ENCODE measurements at regions not wholly inside any gene's neighbourhood (a gene's known extent, or its start where the extent isn't known, plus 50 kb on each side); places are given as distances from the start of the nearest gene placed in this dataset.
"Not testable (repeated sequence)": the region's sequence is repeated elsewhere in the genome, so short reads cannot be mapped to it uniquely, and the experiment has no call there.

DNA sequence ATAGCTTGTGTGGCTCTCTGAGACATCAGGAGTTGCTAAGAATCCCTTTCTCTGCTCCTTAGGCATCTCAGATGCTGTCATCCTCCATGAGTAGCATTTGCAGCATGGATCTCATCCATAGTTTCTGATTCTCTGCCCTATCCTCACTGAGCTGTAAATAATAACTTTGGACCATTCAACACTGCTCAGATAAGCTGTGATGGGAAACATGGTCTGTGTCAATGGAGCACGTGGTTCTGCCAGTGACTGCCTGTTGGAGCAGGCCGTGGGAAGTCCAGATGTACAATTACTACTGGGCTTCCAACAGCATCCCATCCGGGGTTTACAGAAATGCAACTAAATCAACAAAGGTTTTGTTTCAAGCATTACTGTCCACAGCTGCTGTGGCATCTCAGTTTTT, 160.1 kb downstream of the OR4C45 start:
- Histone ChIP-seq H3K4me3 (ENCODE audit: low read depth, low read length) (no peak overlapping the region), H3K9me3 (ENCODE audit: severe bottlenecking) (no peaks in the 10 kb centered on the region), H3K27ac (no peak overlapping the region), H3K27me3 (ENCODE audit: insufficient read depth, low read depth, severe bottlenecking) (no peaks in the 10 kb centered on the region), H3K36me3 (no peaks in the 10 kb centered on the region)
- TF ChIP-seq, protein P1, sequence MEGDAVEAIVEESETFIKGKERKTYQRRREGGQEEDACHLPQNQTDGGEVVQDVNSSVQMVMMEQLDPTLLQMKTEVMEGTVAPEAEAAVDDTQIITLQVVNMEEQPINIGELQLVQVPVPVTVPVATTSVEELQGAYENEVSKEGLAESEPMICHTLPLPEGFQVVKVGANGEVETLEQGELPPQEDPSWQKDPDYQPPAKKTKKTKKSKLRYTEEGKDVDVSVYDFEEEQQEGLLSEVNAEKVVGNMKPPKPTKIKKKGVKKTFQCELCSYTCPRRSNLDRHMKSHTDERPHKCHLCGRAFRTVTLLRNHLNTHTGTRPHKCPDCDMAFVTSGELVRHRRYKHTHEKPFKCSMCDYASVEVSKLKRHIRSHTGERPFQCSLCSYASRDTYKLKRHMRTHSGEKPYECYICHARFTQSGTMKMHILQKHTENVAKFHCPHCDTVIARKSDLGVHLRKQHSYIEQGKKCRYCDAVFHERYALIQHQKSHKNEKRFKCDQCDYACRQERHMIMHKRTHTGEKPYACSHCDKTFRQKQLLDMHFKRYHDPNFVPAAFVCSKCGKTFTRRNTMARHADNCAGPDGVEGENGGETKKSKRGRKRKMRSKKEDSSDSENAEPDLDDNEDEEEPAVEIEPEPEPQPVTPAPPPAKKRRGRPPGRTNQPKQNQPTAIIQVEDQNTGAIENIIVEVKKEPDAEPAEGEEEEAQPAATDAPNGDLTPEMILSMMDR (IDR thresholded peaks at IDR 0.05; ENCODE audit: low read depth, low read length) = no peak
- no peak for DNase-seq

GRCh38 chr11:50214376-50214775, 181.7 kb downstream of the OR4C45 start:
- TF ChIP-seq, protein P1 (IDR thresholded peaks at IDR 0.05; ENCODE audit: low read depth, low read length) = no peak
- H3K4me3 ChIP-seq (ENCODE audit: low read depth, low read length) = no peak overlapping the region
- H3K27ac ChIP-seq = no peak overlapping the region

DNA sequence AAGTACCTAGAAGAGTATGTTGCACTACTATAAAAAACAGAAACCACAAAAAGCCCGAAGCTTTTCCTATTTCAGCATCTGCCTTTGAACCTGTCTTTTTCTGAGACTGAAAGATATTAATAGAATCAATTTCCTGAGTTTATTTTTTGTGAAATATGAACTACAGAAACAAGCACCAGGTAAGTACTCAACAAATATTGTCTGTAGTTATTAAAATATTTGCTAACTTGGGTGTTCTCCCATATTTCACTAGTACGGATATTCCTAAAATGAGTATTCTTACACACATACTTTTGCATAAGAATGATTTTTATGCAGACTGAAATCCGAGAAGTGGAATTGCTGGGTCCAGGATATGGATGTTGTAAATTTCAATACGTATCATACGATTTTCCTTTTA, 188.0 kb downstream of the OR4C45 start:
- TF ChIP-seq, protein P1 (IDR thresholded peaks at IDR 0.05; ENCODE audit: low read depth, low read length) = no peak
- no peaks in the 10 kb centered on the region for H3K36me3 ChIP-seq
- no peak for DNase-seq
- H3K4me3 ChIP-seq (ENCODE audit: low read depth, low read length) = no peak overlapping the region
- no peak overlapping the region for H3K27ac ChIP-seq
- H3K27me3 ChIP-seq (ENCODE audit: insufficient read depth, low read depth, severe bottlenecking) = peaks cover 5% of the 10 kb centered on the region
- no peaks in the 10 kb centered on the region for H3K9me3 ChIP-seq (ENCODE audit: severe bottlenecking)

More at GRCh38 chr11:50214376-50214775, 181.7 kb downstream of the OR4C45 start:
- Histone ChIP-seq H3K9me3 (ENCODE audit: severe bottlenecking) (no peaks in the 10 kb centered on the region), H3K27me3 (ENCODE audit: insufficient read depth, low read depth, severe bottlenecking) (no peaks in the 10 kb centered on the region), H3K36me3 (no peaks in the 10 kb centered on the region)
- DNase-seq = no peak

- not testable (repeated sequence) for DNase-seq; H3K4me3 ChIP-seq (ENCODE audit: low read depth, low read length); H3K9me3 ChIP-seq (ENCODE audit: severe bottlenecking); H3K27ac ChIP-seq; H3K36me3 ChIP-seq; H3K27me3 ChIP-seq (ENCODE audit: insufficient read depth, low read depth, severe bottlenecking)
Observed at GRCh38 chr11:50238368-50238767, 205.7 kb downstream of the OR4C45 start.

DNA sequence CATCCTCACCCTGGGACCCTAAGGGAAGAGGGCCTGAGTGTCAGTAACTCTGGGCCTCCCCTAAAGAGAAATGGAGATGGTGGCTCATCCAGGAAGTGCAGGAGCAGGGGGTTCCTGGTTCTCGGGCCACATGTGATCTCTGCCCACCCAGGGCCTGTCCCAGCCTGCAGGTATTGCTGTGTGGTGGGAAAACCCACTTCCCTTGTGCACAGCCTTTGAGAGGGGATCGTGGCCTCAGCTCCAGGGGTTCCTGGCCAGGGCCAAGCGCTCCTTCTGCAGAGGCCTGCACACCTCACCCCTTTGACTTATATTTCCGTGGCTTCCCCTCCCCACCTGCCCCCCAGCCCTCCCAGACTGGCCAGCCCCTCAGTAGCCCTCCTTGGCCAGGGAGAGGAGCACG, 213.5 kb downstream of the OR4C45 start:
- TF ChIP-seq, protein P1 (IDR thresholded peaks at IDR 0.05; ENCODE audit: low read depth, low read length) = no peak
- peaks cover 8% of the 10 kb centered on the region for H3K27me3 ChIP-seq (ENCODE audit: insufficient read depth, low read depth, severe bottlenecking)
- no peak overlapping the region for H3K27ac ChIP-seq
- H3K36me3 ChIP-seq = no peaks in the 10 kb centered on the region
- H3K4me3 ChIP-seq (ENCODE audit: low read depth, low read length) = no peak overlapping the region
- H3K9me3 ChIP-seq (ENCODE audit: severe bottlenecking) = no peaks in the 10 kb centered on the region
- DNase-seq = no peak

DNA sequence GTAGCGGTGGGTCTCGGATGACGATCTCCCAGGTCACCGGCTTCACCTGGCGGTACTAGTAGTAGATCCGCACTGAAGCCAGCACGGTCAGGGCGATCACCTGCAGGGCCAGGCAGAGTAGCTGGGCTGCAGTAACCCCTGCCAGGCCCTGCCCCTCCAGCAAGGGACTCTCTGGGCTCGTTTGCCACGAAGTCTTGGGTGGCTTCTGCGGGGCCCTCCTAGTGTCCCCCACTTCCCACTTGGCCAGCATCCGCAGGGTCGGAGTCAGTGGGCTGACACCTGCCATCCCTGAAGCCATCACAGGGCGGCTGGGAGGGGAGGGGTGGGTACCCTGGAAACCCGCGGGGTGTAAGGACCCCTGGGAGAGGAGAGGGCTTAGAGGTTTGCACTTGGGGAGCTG, 214.0 kb downstream of the OR4C45 start:
- TF ChIP-seq, protein P1 (IDR thresholded peaks at IDR 0.05; ENCODE audit: low read depth, low read length) = no peak
- no peaks in the 10 kb centered on the region for H3K9me3 ChIP-seq (ENCODE audit: severe bottlenecking)
- H3K36me3 ChIP-seq = no peaks in the 10 kb centered on the region
- no peak overlapping the region for H3K27ac ChIP-seq
- no peak for DNase-seq
- peaks cover 8% of the 10 kb centered on the region for H3K27me3 ChIP-seq (ENCODE audit: insufficient read depth, low read depth, severe bottlenecking)
- H3K4me3 ChIP-seq (ENCODE audit: low read depth, low read length) = no peak overlapping the region
